ENCODE measurements at regions not wholly inside any gene's neighbourhood (a gene's known extent, or its start where the extent isn't known, plus 50 kb on each side); places are given as distances from the start of the nearest gene placed in this dataset.
"Not testable (repeated sequence)": the region's sequence is repeated elsewhere in the genome, so short reads cannot be mapped to it uniquely, and the experiment has no call there.

DNA sequence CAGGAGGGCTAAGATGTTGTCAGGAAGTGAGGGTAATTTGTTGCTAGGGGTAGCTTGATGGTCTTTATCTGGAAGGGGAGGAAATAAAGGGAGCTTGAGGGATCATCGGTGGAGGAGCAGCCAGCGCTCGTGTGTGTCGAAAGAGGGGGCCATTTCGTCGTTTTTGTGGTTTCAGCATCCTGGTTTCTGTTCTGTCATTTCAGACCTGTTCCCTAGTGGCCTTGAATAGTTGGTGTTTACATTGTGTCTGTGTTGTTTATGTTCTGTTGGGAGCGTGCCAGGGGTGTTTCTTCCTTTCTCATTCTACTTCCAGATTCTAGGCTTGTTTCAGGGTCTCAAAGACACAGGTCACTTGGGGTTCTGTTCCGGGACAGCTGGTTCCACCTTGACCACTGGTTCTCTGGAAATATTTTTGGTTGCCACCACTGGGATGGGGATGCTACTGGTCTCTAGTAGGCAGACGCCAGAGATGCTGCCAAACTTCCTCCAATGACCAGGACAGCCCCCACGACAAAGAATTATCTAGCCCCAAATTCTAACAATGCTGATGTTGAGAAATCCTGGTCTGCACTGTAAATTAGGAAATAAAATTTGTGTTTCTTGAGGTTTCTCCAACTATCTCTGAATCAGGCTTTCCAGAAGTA, 113.9 kb upstream of the NAA20 start:
- DNase-seq, result no peak

DNA sequence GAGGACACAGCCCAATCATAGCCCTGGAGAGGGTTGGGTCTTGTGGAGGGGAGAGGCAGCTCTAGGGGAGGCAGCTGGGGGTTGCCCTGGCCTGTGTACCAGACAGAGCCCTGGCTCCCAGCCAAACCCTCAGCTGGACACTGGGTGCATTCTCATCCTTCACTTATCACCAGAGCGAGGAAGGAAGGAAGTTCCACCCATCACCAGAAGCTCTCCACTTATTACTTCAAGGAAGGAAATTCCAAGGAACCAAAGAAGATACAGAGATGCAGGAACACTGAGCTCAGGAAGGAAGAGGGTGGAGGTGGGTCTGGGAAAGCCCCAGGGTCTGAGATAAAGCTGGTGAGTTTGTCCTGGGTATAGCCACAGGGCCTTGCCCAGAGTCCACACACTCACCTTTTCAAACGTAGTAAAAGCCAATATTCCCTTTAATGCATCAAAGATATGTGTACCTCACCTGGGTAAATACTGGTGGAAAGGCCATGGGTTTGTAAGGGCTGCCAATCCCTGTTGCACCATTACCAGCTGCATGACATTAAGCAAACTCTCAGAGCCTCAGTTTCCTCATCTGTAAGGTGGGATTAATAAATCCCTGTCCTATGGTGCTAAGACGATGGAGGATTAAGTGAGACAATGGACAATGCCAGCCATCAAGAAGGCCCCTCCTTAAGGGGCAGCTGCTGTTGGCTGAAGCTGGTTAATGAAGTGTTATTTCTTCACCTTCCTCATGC, 109.7 kb upstream of the NAA20 start:
- DNase-seq, result no peak

GRCh38 chr20:19908576-19908975, 108.6 kb upstream of the NAA20 start:
- DNase-seq, result no peak

DNA sequence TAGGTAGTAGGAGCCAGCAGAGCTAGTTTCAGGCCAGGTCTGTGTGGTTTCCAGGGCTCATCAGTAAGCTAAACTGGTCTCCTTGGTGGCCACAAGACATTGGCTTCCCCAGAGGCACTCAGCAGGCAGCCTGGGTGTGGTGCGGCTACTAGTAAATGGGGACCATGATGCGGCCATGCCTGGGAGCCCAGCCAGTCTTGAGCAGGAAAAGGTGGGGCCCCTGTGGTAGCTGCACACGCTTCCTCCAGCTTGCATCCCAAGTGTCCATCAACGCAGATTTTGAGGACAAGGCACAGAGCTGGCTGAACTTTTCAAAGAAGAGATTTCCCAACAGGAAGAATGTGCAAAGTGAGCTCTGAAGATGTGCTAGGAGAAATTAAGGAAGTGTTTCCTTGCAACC, 107.4 kb upstream of the NAA20 start:
- no peak for DNase-seq

GRCh38 chr20:19911810-19912382, 105.3 kb upstream of the NAA20 start:
- DNase-seq, result no peak

GRCh38 chr20:19913349-19913748, 103.8 kb upstream of the NAA20 start:
- DNase-seq, result no peak

- no peak for DNase-seq
Measured at GRCh38 chr20:19913927-19914614, 103.1 kb upstream of the NAA20 start.

DNA sequence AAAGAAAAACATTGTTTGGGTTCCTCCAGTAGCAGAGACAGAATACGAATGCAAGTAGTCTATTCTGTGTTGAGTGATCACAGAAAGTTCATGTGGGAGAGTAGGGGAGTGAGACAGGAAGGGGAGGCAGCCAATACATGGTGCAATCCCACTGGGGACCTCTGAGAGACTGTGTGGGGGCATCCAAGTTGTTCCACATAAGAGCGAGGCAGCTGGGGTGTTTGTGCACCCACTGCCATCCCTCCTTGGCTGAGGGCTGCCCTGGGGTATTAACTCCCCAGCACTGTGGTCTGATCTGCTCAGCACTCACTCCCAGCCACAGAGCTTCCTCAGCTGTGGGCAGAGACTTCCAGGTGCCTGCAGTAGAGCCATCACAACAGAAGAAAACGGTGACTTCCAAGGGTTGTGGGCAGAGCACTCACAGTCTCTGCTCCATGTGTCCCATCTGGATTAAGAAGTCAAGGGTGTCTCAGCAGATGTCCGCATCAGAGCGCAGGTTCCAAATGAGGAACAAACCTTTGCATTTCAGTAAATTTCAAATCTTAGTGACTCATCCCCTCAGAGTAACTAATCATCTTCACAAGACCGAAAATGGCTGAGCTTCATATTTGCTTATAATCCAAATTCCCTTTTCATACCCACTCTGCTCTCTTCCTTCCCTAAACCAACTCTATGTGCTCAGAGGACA, 101.9 kb upstream of the NAA20 start:
- no peak for DNase-seq

DNA sequence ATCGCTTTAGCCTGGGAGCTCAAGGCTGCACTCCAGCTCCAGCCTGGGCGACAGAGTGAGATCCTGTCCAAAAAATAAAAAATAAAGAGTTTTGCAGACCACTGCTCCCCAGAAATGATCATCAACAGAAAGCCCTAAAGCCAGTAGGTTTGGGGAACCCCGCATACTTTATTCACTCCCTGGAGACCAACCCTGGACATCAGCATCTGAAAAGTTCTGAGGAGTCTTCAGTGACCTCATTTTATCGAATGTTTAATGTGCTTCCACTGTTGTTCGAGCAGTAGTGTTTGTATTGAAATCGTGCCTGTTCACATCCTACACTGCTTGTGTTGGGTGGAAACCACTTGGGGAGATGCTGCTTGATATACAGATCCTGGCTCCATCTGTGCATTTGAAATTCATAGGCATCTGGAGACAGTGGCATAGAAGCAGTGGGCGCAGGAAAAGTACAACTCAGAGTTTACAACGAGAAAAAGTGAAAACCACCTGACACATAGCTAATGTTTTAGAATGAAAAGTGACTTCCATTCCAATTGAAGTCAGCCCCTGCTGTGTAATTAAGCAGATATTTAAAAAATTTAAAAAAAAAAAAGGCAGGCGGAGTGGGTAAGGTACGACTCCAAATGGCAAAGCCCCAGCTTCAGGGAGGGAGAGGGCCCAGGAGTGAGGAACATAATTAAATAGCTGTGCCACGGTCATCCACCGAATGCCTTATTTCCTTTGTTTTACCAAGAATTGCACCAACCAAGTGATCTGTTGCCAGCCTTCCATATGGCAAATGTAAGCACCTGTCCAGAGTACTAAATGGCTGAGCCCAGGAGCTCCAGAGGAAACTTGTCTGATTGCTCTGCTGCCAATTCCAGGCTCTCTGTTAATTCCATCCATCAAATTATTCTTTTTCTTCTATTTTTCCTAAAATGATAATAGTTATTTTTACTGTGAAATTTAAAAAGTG, 100.4 kb upstream of the NAA20 start:
- no peak for DNase-seq

DNA sequence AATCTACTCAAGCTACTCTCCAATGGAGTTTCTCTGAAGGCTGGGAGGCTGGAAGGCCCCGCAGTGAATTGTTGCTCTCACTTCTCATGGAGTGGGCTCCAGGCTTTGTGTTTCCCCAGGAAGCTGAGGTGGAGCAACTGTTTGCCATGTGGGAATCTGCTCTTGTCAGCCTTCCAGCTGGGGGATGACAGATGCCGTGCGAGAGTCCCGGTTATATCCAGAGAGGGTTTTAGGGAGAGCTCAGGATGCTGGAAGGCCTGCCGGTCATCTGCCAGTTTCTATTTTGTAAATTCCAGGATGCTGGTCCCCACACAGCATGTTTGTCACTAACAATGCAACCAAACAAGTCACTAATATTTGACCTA, 98.2 kb upstream of the NAA20 start:
- DNase-seq, result no peak

DNA sequence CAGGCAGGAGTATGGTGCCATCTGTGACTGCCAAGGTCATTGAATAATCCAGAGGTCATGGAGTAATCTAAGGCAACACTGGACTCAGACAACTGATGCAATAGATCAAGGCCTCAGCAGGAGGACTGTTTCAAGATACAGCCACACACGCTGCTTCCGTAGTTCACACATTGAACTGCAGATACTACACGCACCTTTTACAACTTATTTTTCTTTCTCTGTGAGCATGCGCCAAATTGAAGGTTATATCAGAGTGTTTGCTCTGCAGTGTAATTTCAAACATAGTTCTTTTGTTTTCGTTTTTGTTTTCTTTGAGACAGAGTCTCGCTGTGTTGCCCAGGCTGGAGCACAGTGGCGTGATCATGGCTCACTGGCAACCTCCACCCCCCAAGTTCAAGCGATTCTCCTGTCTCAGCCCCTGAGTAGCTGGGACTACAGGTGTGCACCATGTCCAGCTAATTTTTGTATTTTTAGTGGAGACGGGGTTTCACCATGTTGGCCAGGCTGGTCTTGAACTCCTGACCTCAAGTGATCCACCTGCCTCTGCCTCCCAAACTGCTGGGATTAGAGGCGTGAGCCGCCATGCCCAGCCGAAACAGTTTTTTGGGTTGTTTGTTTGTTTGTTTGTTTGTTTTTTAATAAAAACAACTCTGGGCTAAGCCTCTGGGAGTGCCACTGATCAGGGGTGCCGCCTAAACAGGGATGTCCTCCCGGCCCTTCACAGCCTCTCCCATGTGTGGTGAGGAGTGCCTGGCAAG, 96.6 kb upstream of the NAA20 start:
- DNase-seq, result no peak

DNA sequence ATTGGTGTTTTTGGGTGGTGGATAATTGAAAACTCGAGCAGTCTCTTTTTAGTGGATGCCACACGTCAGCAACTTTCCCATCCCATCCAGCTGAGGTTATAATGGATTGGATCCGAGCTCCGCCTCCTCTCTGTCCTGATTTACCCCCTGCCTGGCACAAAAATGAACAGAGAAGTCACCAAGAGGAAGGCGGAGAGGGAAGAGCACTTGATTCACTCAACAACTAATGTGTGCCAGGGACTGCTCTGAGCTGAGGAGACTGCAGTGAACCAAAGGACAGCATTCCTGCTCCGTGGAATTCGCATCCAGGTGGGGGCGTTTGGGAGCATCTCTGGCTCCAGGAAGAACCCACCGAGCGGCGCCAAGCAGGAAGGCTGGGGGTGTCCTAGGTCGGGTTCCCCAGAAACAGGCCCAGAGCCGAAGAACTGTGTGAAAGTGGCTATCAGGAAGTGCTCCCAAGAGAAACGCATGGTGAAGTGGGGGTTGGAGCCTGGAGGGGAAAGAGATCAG, 95.8 kb upstream of the NAA20 start:
- no peak for DNase-seq

GRCh38 chr20:19921829-19922228, 95.3 kb upstream of the NAA20 start:
- DNase-seq, result not testable (repeated sequence)

- DNase-seq, result no peak
Measured at GRCh38 chr20:19922716-19923115, 94.4 kb upstream of the NAA20 start.

DNA sequence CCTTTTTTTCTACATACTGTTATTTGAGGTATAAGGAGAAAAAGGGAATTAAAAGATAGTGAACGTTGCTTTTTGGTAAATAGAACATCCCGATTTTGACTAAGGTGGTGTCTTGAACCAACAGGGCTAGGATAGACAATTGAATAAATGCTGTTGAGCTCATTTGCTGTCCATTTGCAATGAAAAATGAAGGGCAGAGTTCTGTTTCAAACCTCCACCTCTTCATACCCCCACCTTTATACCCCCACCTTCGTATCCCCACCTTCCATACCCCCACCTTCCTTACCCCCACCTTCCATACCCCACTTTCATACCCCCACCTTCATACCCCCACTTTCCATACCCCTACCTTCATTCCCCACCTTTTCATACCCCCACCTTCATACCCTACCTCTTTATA, 93.4 kb upstream of the NAA20 start:
- DNase-seq, result no peak

- DNase-seq, result no peak
Measured at GRCh38 chr20:19924255-19924654, 92.9 kb upstream of the NAA20 start.

- no peak for DNase-seq
Measured at GRCh38 chr20:19926591-19926990, 90.6 kb upstream of the NAA20 start.

GRCh38 chr20:19928328-19929011, 88.7 kb upstream of the NAA20 start:
- no peak for DNase-seq

GRCh38 chr20:19929012-19929360, 88.2 kb upstream of the NAA20 start:
- DNase-seq, result no peak

GRCh38 chr20:19929481-19930145, 87.5 kb upstream of the NAA20 start:
- no peak for DNase-seq
